ENCODE measurements at regions not wholly inside any gene's neighbourhood (a gene's known extent, or its start where the extent isn't known, plus 50 kb on each side); places are given as distances from the start of the nearest gene placed in this dataset.

- no peak overlapping the region for H2BK12ac ChIP-seq (ENCODE audit: low read length in 2 of 2)
- DNase-seq, result no peak
- WGBS, result 20% methylated on average over 1 of the region's 1 CpG
- H2BK15ac ChIP-seq (ENCODE audit: low read depth, poor library complexity, severe bottlenecking), result no peak overlapping the region
- no peak overlapping the region for H3K4me2 ChIP-seq (ENCODE audit: low read length, poor library complexity, severe bottlenecking)
- no peaks in the 10 kb centered on the region for H3K9me3 ChIP-seq (ENCODE audit: control insufficient read depth, low read length)
- no peak overlapping the region for H2AK5ac ChIP-seq (ENCODE audit: low read length, severe bottlenecking)
- no peak overlapping the region for H2BK5ac ChIP-seq (ENCODE audit: low read depth, low read length, poor library complexity, severe bottlenecking)
- no peak overlapping the region for H3K27ac ChIP-seq (ENCODE audit: low read length, poor library complexity, severe bottlenecking)
- no peak overlapping the region for H3K4me3 ChIP-seq (ENCODE audit: insufficient read depth in 1 of 2, low read depth in 1 of 2, low read length in 2 of 2)
- H3K4me1 ChIP-seq (ENCODE audit: control insufficient read depth, insufficient read depth, low read depth, low read length), result no peaks in the 10 kb centered on the region
- H3K18ac ChIP-seq (ENCODE audit: low read depth in 1 of 2, low read length in 2 of 2), result no peak overlapping the region
- H3K23ac ChIP-seq (ENCODE audit: low read length in 2 of 2), result no peak overlapping the region
- no peak overlapping the region for H3K9ac ChIP-seq (ENCODE audit: low read length)
- H4K91ac ChIP-seq (ENCODE audit: low read length), result no peak overlapping the region
- H2BK120ac ChIP-seq (ENCODE audit: low read depth, low read length), result no peak overlapping the region
- no peak overlapping the region for H2AFZ ChIP-seq (ENCODE audit: low read depth, low read length)
- no peak overlapping the region for H3K4ac ChIP-seq (ENCODE audit: low read depth in 1 of 2, low read length in 2 of 2)
- no peaks in the 10 kb centered on the region for H3K79me1 ChIP-seq (replicated peaks; ENCODE audit: low read length, poor library complexity, severe bottlenecking)
- H4K8ac ChIP-seq (ENCODE audit: low read length), result no peak overlapping the region
- H3K36me3 ChIP-seq (ENCODE audit: control insufficient read depth in 1 of 2, insufficient read depth in 2 of 2, low read depth in 1 of 2, low read length in 2 of 2), result no peaks in the 10 kb centered on the region
- H3K27me3 ChIP-seq (ENCODE audit: control insufficient read depth in 1 of 2, insufficient read depth in 1 of 2, low read length in 2 of 2), result peaks cover 0 to 3% of the 10 kb centered on the region in 2 experiments
- no peak overlapping the region for H3K14ac ChIP-seq (ENCODE audit: low read length in 2 of 2)
These were observed 67.1 kb upstream of the PRKX start for GRCh38 chrX:3780564-3780963.

- Histone ChIP-seq H2BK120ac (ENCODE audit: low read depth, low read length) (no peak overlapping the region), H2BK12ac (ENCODE audit: low read length in 2 of 2) (no peak overlapping the region), H2BK15ac (ENCODE audit: low read depth, poor library complexity, severe bottlenecking) (no peak overlapping the region), H3K4me2 (ENCODE audit: low read length, poor library complexity, severe bottlenecking) (no peak overlapping the region), H3K23ac (ENCODE audit: low read length in 2 of 2) (no peak overlapping the region), H3K4ac (ENCODE audit: low read depth in 1 of 2, low read length in 2 of 2) (no peak overlapping the region), H3K18ac (ENCODE audit: low read depth in 1 of 2, low read length in 2 of 2) (no peak overlapping the region), H3K9ac (ENCODE audit: low read length) (no peak overlapping the region), H3K27me3 (ENCODE audit: control insufficient read depth in 1 of 2, insufficient read depth in 1 of 2, low read length in 2 of 2) (no peaks in the 10 kb centered on the region), H3K4me3 (ENCODE audit: insufficient read depth in 1 of 2, low read depth in 1 of 2, low read length in 2 of 2) (no peak overlapping the region), H4K91ac (ENCODE audit: low read length) (no peak overlapping the region), H3K14ac (ENCODE audit: low read length in 2 of 2) (no peak overlapping the region), H3K27ac (ENCODE audit: low read length, poor library complexity, severe bottlenecking) (no peak overlapping the region), H2BK5ac (ENCODE audit: low read depth, low read length, poor library complexity, severe bottlenecking) (no peak overlapping the region), H3K4me1 (ENCODE audit: control insufficient read depth, insufficient read depth, low read depth, low read length) (no peaks in the 10 kb centered on the region), H3K79me1 (replicated peaks; ENCODE audit: low read length, poor library complexity, severe bottlenecking) (no peaks in the 10 kb centered on the region), H2AFZ (ENCODE audit: low read depth, low read length) (no peak overlapping the region), H3K36me3 (ENCODE audit: control insufficient read depth in 1 of 2, insufficient read depth in 2 of 2, low read depth in 1 of 2, low read length in 2 of 2) (no peaks in the 10 kb centered on the region), H4K8ac (ENCODE audit: low read length) (no peak overlapping the region), H3K9me3 (ENCODE audit: control insufficient read depth, low read length) (no peaks in the 10 kb centered on the region), H2AK5ac (ENCODE audit: low read length, severe bottlenecking) (no peak overlapping the region)
- DNase-seq, result no peak
These were observed 66.1 kb upstream of the PRKX start for GRCh38 chrX:3779546-3779945.

DNA sequence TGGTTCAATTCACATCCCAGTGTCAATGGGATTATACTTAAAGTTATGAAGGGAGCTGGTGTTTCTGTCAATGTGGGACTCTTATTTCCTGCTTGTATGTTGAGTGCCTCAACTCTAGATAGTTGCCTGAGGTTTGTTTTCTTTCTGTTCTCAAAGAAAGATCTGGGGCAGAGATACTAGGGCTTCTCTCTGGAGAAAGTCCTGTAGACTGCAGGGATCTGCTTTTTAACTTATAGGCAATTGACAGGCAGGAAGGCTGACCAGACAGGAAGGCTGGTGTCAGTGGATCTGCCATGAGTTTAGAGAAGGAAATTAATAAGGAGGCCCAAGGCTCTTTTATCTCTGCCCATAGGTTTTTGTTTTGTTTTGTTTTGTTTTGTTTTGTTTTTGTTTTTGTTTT is 64.0 kb upstream of the PRKX start:
- no peak overlapping the region for H2BK5ac ChIP-seq (ENCODE audit: low read depth, low read length, poor library complexity, severe bottlenecking)
- no peak overlapping the region for H3K23ac ChIP-seq (ENCODE audit: low read length in 2 of 2)
- H2AK5ac ChIP-seq (ENCODE audit: low read length, severe bottlenecking), result no peak overlapping the region
- no peak overlapping the region for H3K4ac ChIP-seq (ENCODE audit: low read depth in 1 of 2, low read length in 2 of 2)
- DNase-seq, result peak; percentile 0
- H3K4me1 ChIP-seq (ENCODE audit: control insufficient read depth, insufficient read depth, low read depth, low read length), result no peaks in the 10 kb centered on the region
- no peaks in the 10 kb centered on the region for H3K79me1 ChIP-seq (replicated peaks; ENCODE audit: low read length, poor library complexity, severe bottlenecking)
- H3K36me3 ChIP-seq (ENCODE audit: control insufficient read depth in 1 of 2, insufficient read depth in 2 of 2, low read depth in 1 of 2, low read length in 2 of 2), result no peaks in the 10 kb centered on the region
- H2AFZ ChIP-seq (ENCODE audit: low read depth, low read length), result no peak overlapping the region
- H3K4me2 ChIP-seq (ENCODE audit: low read length, poor library complexity, severe bottlenecking), result no peak overlapping the region
- H3K27me3 ChIP-seq (ENCODE audit: control insufficient read depth in 1 of 2, insufficient read depth in 1 of 2, low read length in 2 of 2), result no peaks in the 10 kb centered on the region
- no peak overlapping the region for H2BK15ac ChIP-seq (ENCODE audit: low read depth, poor library complexity, severe bottlenecking)
- H2BK12ac ChIP-seq (ENCODE audit: low read length in 2 of 2), result no peak overlapping the region
- H3K9me3 ChIP-seq (ENCODE audit: control insufficient read depth, low read length), result no peaks in the 10 kb centered on the region
- no peak overlapping the region for H3K14ac ChIP-seq (ENCODE audit: low read length in 2 of 2)
- no peak overlapping the region for H3K27ac ChIP-seq (ENCODE audit: low read length, poor library complexity, severe bottlenecking)
- no peak overlapping the region for H3K4me3 ChIP-seq (ENCODE audit: insufficient read depth in 1 of 2, low read depth in 1 of 2, low read length in 2 of 2)
- H2BK120ac ChIP-seq (ENCODE audit: low read depth, low read length), result no peak overlapping the region
- H4K8ac ChIP-seq (ENCODE audit: low read length), result no peak overlapping the region
- no peak overlapping the region for H3K9ac ChIP-seq (ENCODE audit: low read length)
- no peak overlapping the region for H3K18ac ChIP-seq (ENCODE audit: low read depth in 1 of 2, low read length in 2 of 2)
- no peak overlapping the region for H4K91ac ChIP-seq (ENCODE audit: low read length)

DNA sequence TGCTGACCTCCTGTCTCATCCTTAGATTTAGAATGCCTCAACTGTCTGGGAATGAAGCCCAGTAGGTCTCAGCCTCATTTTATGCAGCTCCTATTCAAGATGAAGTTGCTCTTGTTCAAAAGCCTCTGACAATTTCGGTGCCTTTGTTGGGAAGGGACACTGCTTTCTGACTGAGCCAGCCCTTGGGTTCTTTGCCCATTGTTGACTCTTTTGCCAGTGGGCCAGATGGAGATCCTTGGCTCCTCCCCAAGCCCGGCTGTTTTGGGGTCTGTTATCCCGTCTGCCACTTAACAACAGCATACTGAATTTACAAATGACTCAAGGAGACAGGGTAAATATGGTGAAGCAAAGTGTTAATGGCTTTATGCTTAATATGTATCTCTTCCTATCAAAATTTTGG is 58.3 kb upstream of the PRKX start:
- Histone ChIP-seq H2AFZ (ENCODE audit: low read depth, low read length) (no peak overlapping the region), H2BK5ac (ENCODE audit: low read depth, low read length, poor library complexity, severe bottlenecking) (no peak overlapping the region), H4K8ac (ENCODE audit: low read length) (no peak overlapping the region), H3K36me3 (ENCODE audit: control insufficient read depth in 1 of 2, insufficient read depth in 2 of 2, low read depth in 1 of 2, low read length in 2 of 2) (no peaks in the 10 kb centered on the region), H2AK5ac (ENCODE audit: low read length, severe bottlenecking) (no peak overlapping the region), H3K9ac (ENCODE audit: low read length) (no peak overlapping the region), H3K14ac (ENCODE audit: low read length in 2 of 2) (no peak overlapping the region), H3K4me2 (ENCODE audit: low read length, poor library complexity, severe bottlenecking) (no peak overlapping the region), H3K27me3 (ENCODE audit: control insufficient read depth in 1 of 2, insufficient read depth in 1 of 2, low read length in 2 of 2) (no peaks in the 10 kb centered on the region), H3K79me1 (replicated peaks; ENCODE audit: low read length, poor library complexity, severe bottlenecking) (no peaks in the 10 kb centered on the region), H3K4ac (ENCODE audit: low read depth in 1 of 2, low read length in 2 of 2) (no peak overlapping the region), H3K4me1 (ENCODE audit: control insufficient read depth, insufficient read depth, low read depth, low read length) (no peaks in the 10 kb centered on the region), H3K4me3 (ENCODE audit: insufficient read depth in 1 of 2, low read depth in 1 of 2, low read length in 2 of 2) (no peak overlapping the region), H2BK120ac (ENCODE audit: low read depth, low read length) (no peak overlapping the region), H3K18ac (ENCODE audit: low read depth in 1 of 2, low read length in 2 of 2) (no peak overlapping the region), H2BK15ac (ENCODE audit: low read depth, poor library complexity, severe bottlenecking) (no peak overlapping the region), H3K9me3 (ENCODE audit: control insufficient read depth, low read length) (no peaks in the 10 kb centered on the region), H4K91ac (ENCODE audit: low read length) (no peak overlapping the region), H2BK12ac (ENCODE audit: low read length in 2 of 2) (no peak overlapping the region), H3K23ac (ENCODE audit: low read length in 2 of 2) (no peak overlapping the region), H3K27ac (ENCODE audit: low read length, poor library complexity, severe bottlenecking) (no peak overlapping the region)
- no peak for DNase-seq
- 57% methylated on average over 1 of the region's 3 CpGs for WGBS

Measured in mesenchymal stem cell (in vitro differentiated cells and primary cell).